ENCODE measurements at regions not wholly inside any gene's neighbourhood (a gene's known extent, or its start where the extent isn't known, plus 50 kb on each side); places are given as distances from the start of the nearest gene placed in this dataset.
"Not testable (repeated sequence)": the region's sequence is repeated elsewhere in the genome, so short reads cannot be mapped to it uniquely, and the experiment has no call there.

- H3K27me3 ChIP-seq (replicated peaks; ENCODE audit: control insufficient read depth, insufficient read depth, low read length) = no peaks in the 10 kb centered on the region
- CTCF ChIA-PET = no interaction called here
- POLR2A ChIA-PET = no interaction called here
- no peaks in the 10 kb centered on the region for H3K36me3 ChIP-seq (ENCODE audit: control insufficient read depth, insufficient read depth, low read length)
- BruUV-seq (replicated peaks) = no TSS peak
- Mint-ChIP-seq H3K36me3 (ENCODE audit: insufficient read depth, unreplicated experiment) (no peaks in the 10 kb centered on the region), H3K27ac (ENCODE audit: unreplicated experiment) (no peak overlapping the region), H3K4me1 (ENCODE audit: low read depth, unreplicated experiment) (no peaks in the 10 kb centered on the region), H3K4me3 (ENCODE audit: unreplicated experiment) (no peak overlapping the region), H3K27me3 (ENCODE audit: insufficient read depth, unreplicated experiment) (peaks cover 5% of the 10 kb centered on the region), H3K9me3 (ENCODE audit: unreplicated experiment) (no peaks in the 10 kb centered on the region)
- no peaks in the 10 kb centered on the region for H3K4me1 ChIP-seq
- H3K9me3 ChIP-seq = no peaks in the 10 kb centered on the region
- intact Hi-C loops (cut with micrococcal nuclease; ENCODE audit: unreplicated experiment) = no loop called here
- TF ChIP-seq CTCF (IDR thresholded peaks at IDR 0.05; ENCODE audit: insufficient read depth in 1 of 2, low read depth in 1 of 2, low read length in 1 of 2, severe bottlenecking in 1 of 2, unreplicated experiment in 1 of 2) = no peak
- H3K4me3 ChIP-seq (ENCODE audit: low read depth, low read length) = no peak overlapping the region
- no peak for DNase-seq
These were observed 1070.1 kb downstream of the STPG2 start for GRCh38 chr4:97073194-97073593.

- DNase-seq = no peak
- no TSS peak for BruUV-seq (replicated peaks)
- Histone ChIP-seq H3K36me3 (ENCODE audit: control insufficient read depth, insufficient read depth, low read length) (no peaks in the 10 kb centered on the region), H3K27me3 (replicated peaks; ENCODE audit: control insufficient read depth, insufficient read depth, low read length) (no peaks in the 10 kb centered on the region), H3K4me3 (ENCODE audit: low read depth, low read length) (no peak overlapping the region), H3K9me3 (no peaks in the 10 kb centered on the region), H3K4me1 (no peaks in the 10 kb centered on the region)
- no peaks in the 10 kb centered on the region for H3K36me3 Mint-ChIP-seq (ENCODE audit: insufficient read depth, unreplicated experiment)
- TF ChIP-seq CTCF (IDR thresholded peaks at IDR 0.05; ENCODE audit: insufficient read depth in 1 of 2, low read depth in 1 of 2, low read length in 1 of 2, severe bottlenecking in 1 of 2, unreplicated experiment in 1 of 2) = no peak
- ChIA-PET POLR2A (no interaction called here), CTCF (no interaction called here)
- no peaks in the 10 kb centered on the region for H3K4me1 Mint-ChIP-seq (ENCODE audit: low read depth, unreplicated experiment)
- intact Hi-C loops (cut with micrococcal nuclease; ENCODE audit: unreplicated experiment) = no loop called here
- H3K27me3 Mint-ChIP-seq (ENCODE audit: insufficient read depth, unreplicated experiment) = peaks cover 5% of the 10 kb centered on the region
- no peaks in the 10 kb centered on the region for H3K9me3 Mint-ChIP-seq (ENCODE audit: unreplicated experiment)
- H3K27ac Mint-ChIP-seq (ENCODE audit: unreplicated experiment) = no peak overlapping the region
- no peak overlapping the region for H3K4me3 Mint-ChIP-seq (ENCODE audit: unreplicated experiment)
These were observed 1068.7 kb downstream of the STPG2 start for GRCh38 chr4:97074531-97074930.

GRCh38 chr4:97081951-97082350 is 1061.3 kb downstream of the STPG2 start:
- no peak overlapping the region for H3K4me3 Mint-ChIP-seq (ENCODE audit: unreplicated experiment)
- H3K4me1 Mint-ChIP-seq (ENCODE audit: low read depth, unreplicated experiment) = no peaks in the 10 kb centered on the region
- no peak overlapping the region for H3K4me3 ChIP-seq (ENCODE audit: low read depth, low read length)
- ChIA-PET CTCF (no interaction called here), POLR2A (no interaction called here)
- no peaks in the 10 kb centered on the region for H3K9me3 ChIP-seq
- no peak for DNase-seq
- H3K27me3 ChIP-seq (replicated peaks; ENCODE audit: control insufficient read depth, insufficient read depth, low read length) = no peaks in the 10 kb centered on the region
- H3K36me3 Mint-ChIP-seq (ENCODE audit: insufficient read depth, unreplicated experiment) = no peaks in the 10 kb centered on the region
- no peak overlapping the region for H3K27ac Mint-ChIP-seq (ENCODE audit: unreplicated experiment)
- intact Hi-C loops (cut with micrococcal nuclease; ENCODE audit: unreplicated experiment) = no loop called here
- no peaks in the 10 kb centered on the region for H3K9me3 Mint-ChIP-seq (ENCODE audit: unreplicated experiment)
- BruUV-seq (replicated peaks) = no TSS peak
- H3K36me3 ChIP-seq (ENCODE audit: control insufficient read depth, insufficient read depth, low read length) = no peaks in the 10 kb centered on the region
- no peak for TF ChIP-seq CTCF (IDR thresholded peaks at IDR 0.05; ENCODE audit: insufficient read depth in 1 of 2, low read depth in 1 of 2, low read length in 1 of 2, severe bottlenecking in 1 of 2, unreplicated experiment in 1 of 2)
- no peaks in the 10 kb centered on the region for H3K4me1 ChIP-seq
- H3K27me3 Mint-ChIP-seq (ENCODE audit: insufficient read depth, unreplicated experiment) = peaks cover 2% of the 10 kb centered on the region

- CTCF ChIA-PET; H3K4me3 Mint-ChIP-seq (ENCODE audit: unreplicated experiment): not testable (repeated sequence)
These were observed 1046.2 kb downstream of the STPG2 start for GRCh38 chr4:97097036-97097435.

GRCh38 chr4:97101171-97101570 is 1042.1 kb downstream of the STPG2 start:
- H3K9me3 ChIP-seq; intact Hi-C loops (cut with micrococcal nuclease; ENCODE audit: unreplicated experiment); H3K27me3 ChIP-seq (replicated peaks; ENCODE audit: control insufficient read depth, insufficient read depth, low read length); H3K27me3 Mint-ChIP-seq (ENCODE audit: insufficient read depth, unreplicated experiment); H3K4me3 ChIP-seq (ENCODE audit: low read depth, low read length); BruUV-seq (replicated peaks); H3K4me1 Mint-ChIP-seq (ENCODE audit: low read depth, unreplicated experiment); DNase-seq; H3K9me3 Mint-ChIP-seq (ENCODE audit: unreplicated experiment); H3K36me3 ChIP-seq (ENCODE audit: control insufficient read depth, insufficient read depth, low read length); H3K27ac Mint-ChIP-seq (ENCODE audit: unreplicated experiment); H3K4me3 Mint-ChIP-seq (ENCODE audit: unreplicated experiment); POLR2A ChIA-PET; H3K36me3 Mint-ChIP-seq (ENCODE audit: insufficient read depth, unreplicated experiment); CTCF ChIA-PET; H3K4me1 ChIP-seq: not testable (repeated sequence)

More at GRCh38 chr4:97097036-97097435, 1046.2 kb downstream of the STPG2 start:
- H3K4me1 Mint-ChIP-seq (ENCODE audit: low read depth, unreplicated experiment); H3K4me3 ChIP-seq (ENCODE audit: low read depth, low read length); H3K36me3 Mint-ChIP-seq (ENCODE audit: insufficient read depth, unreplicated experiment); H3K9me3 ChIP-seq; H3K36me3 ChIP-seq (ENCODE audit: control insufficient read depth, insufficient read depth, low read length); BruUV-seq (replicated peaks); H3K9me3 Mint-ChIP-seq (ENCODE audit: unreplicated experiment); H3K27ac Mint-ChIP-seq (ENCODE audit: unreplicated experiment); intact Hi-C loops (cut with micrococcal nuclease; ENCODE audit: unreplicated experiment); H3K4me1 ChIP-seq; POLR2A ChIA-PET; H3K27me3 Mint-ChIP-seq (ENCODE audit: insufficient read depth, unreplicated experiment); H3K27me3 ChIP-seq (replicated peaks; ENCODE audit: control insufficient read depth, insufficient read depth, low read length); DNase-seq: not testable (repeated sequence)
